NCI-H1092 (cell line): ENCODE measurements at regions not wholly inside any gene's neighbourhood (a gene's known extent, or its start where the extent isn't known, plus 50 kb on each side); places are given as distances from the start of the nearest gene placed in this dataset.

Source experiments
- DNase-seq: peaks from one replicate; lab custom pipeline; 2025; lab: John Stamatoyannopoulos, UW

- no peak for DNase-seq
Observed at GRCh38 chr11:127135256-127135655, 134.7 kb upstream of the KIRREL3 start.

GRCh38 chr11:127133061-127133460, 132.5 kb upstream of the KIRREL3 start:
- DNase-seq, result no peak

- DNase-seq, result no peak
Observed at GRCh38 chr11:127130321-127130720, 129.8 kb upstream of the KIRREL3 start.

GRCh38 chr11:127126986-127127385, 126.4 kb upstream of the KIRREL3 start:
- no peak for DNase-seq

GRCh38 chr11:127119356-127119755, 118.8 kb upstream of the KIRREL3 start:
- DNase-seq, result no peak

GRCh38 chr11:127118811-127119210, 118.2 kb upstream of the KIRREL3 start:
- no peak for DNase-seq

GRCh38 chr11:127117231-127117739, 116.7 kb upstream of the KIRREL3 start:
- no peak for DNase-seq

- DNase-seq, result no peak
Observed at GRCh38 chr11:127115844-127116243, 115.3 kb upstream of the KIRREL3 start.

GRCh38 chr11:127114035-127114434, 113.5 kb upstream of the KIRREL3 start:
- DNase-seq, result peak; percentile 26

GRCh38 chr11:127110542-127110941, 110.0 kb upstream of the KIRREL3 start:
- no peak for DNase-seq

- no peak for DNase-seq
Observed at GRCh38 chr11:127109796-127110480, 109.4 kb upstream of the KIRREL3 start.

- DNase-seq, result no peak
Observed at GRCh38 chr11:127108838-127109237, 108.3 kb upstream of the KIRREL3 start.

- DNase-seq, result peak; percentile 77
Observed at GRCh38 chr11:127106938-127107337, 106.4 kb upstream of the KIRREL3 start.

- peak; percentile 98 for DNase-seq
Observed at GRCh38 chr11:127105593-127106541, 105.3 kb upstream of the KIRREL3 start.

- no peak for DNase-seq
Observed at GRCh38 chr11:127103586-127104388, 103.2 kb upstream of the KIRREL3 start.

GRCh38 chr11:127098684-127099083, 98.1 kb upstream of the KIRREL3 start:
- DNase-seq, result no peak

- DNase-seq, result no peak
Observed at GRCh38 chr11:127080735-127081134, 80.2 kb upstream of the KIRREL3 start.

- no peak for DNase-seq
Observed at GRCh38 chr11:127075758-127076157, 75.2 kb upstream of the KIRREL3 start.

GRCh38 chr11:127074151-127074761, 73.7 kb upstream of the KIRREL3 start:
- DNase-seq, result peak; percentile 77

- no peak for DNase-seq
Observed at GRCh38 chr11:127073621-127074020, 73.1 kb upstream of the KIRREL3 start.

- peak; percentile 85 for DNase-seq
Observed at GRCh38 chr11:127071606-127072005, 71.0 kb upstream of the KIRREL3 start.

GRCh38 chr11:127070808-127071207, 70.2 kb upstream of the KIRREL3 start:
- DNase-seq, result no peak
